OCI-LY3 (cell line): ENCODE measurements at regions not wholly inside any gene's neighbourhood (a gene's known extent, or its start where the extent isn't known, plus 50 kb on each side); places are given as distances from the start of the nearest gene placed in this dataset.

Experiments
- CTCF ChIP-seq: fragments of 200-600, 300-600 bp; sonication (generic); IDR thresholded peaks from 2 replicates; pipeline ENCODE4 v1.5.1; 2014; ENCODE audit warnings: antibody characterized with exemption, low read length, low read depth
- EZH2phosphoT487 ChIP-seq: fragments of 200-600 bp; shearing (Covaris generic); IDR thresholded peaks from 2 replicates; pipeline ENCODE4 v1.6.1; 2018; ENCODE audit warnings: antibody characterized with exemption, mixed run types, low read depth

- TF ChIP-seq CTCF (no peak), EZH2phosphoT487 (no peak)
Measured at GRCh38 chr12:68510397-68510796, 100.3 kb upstream of the RAP1B start.
